Activated T-cell treated with anti-CD3 and anti-CD28 coated beads, Interleukin-2, amount 50 U/mL, for 4 hours (primary cell): ENCODE measurements at regions not wholly inside any gene's neighbourhood (a gene's known extent, or its start where the extent isn't known, plus 50 kb on each side); places are given as distances from the start of the nearest gene placed in this dataset.

Source experiments
- ATAC-seq, 2 donors: fragments of 200-7000 bp; cut with Tn5 transposase; one replicate each; pipeline ENCODE4 v1.10.0; 2021
- DNase-seq: peaks from one replicate; pipeline ENCODE4 v3.0.0-alpha.2; 2020
- H3K27me3 Mint-ChIP-seq: one replicate; pipeline ENCODE4 v1.8.0; 2021; ENCODE audit warnings: low read depth, mixed read lengths
- H3K36me3 Mint-ChIP-seq: one replicate; pipeline ENCODE4 v1.8.0; 2022; ENCODE audit warnings: mixed read lengths; ENCODE audit not compliant: insufficient read depth
- H3K4me1 Mint-ChIP-seq: one replicate; pipeline ENCODE4 v1.8.0; 2021; ENCODE audit warnings: low read depth, mixed read lengths
- H3K4me3 Mint-ChIP-seq: one replicate; pipeline ENCODE4 v1.8.0; 2021; ENCODE audit warnings: mild to moderate bottlenecking, moderate library complexity, mixed read lengths
- H3K9me3 Mint-ChIP-seq: one replicate; pipeline ENCODE4 v1.8.0; 2021; ENCODE audit warnings: mixed read lengths

DNA sequence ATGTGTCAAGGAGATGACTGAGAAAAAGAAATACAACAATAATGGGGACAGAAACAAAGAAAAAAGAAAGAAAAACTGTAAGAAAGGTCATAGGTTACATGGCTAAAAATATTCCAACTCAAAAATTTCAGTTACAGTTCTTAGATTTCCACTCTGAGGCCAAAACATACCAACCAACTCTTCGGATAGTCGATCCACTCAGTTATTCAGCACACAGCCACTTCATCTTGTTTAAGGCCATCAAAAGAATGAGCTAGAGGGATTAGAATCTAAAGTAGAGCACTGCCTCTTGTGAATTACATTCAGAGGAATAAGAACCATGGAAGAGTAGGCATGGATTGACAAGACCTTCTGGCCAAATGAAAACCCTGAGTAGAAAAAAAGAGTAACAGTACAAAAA lies 277.0 kb downstream of the MRPL39 start:
- ATAC-seq: no peak
- H3K9me3 Mint-ChIP-seq: peaks cover 6% of the 10 kb centered on the region
- no peaks in the 10 kb centered on the region for H3K27me3 Mint-ChIP-seq
- no peaks in the 10 kb centered on the region for H3K36me3 Mint-ChIP-seq
- H3K4me1 Mint-ChIP-seq: no peaks in the 10 kb centered on the region
- no peak overlapping the region for H3K4me3 Mint-ChIP-seq
- no peak for DNase-seq

GRCh38 chr21:25329227-25329825 lies 278.0 kb downstream of the MRPL39 start:
- no peaks in the 10 kb centered on the region for H3K4me1 Mint-ChIP-seq
- no peaks in the 10 kb centered on the region for H3K36me3 Mint-ChIP-seq
- peaks cover 2% of the 10 kb centered on the region for H3K27me3 Mint-ChIP-seq
- H3K4me3 Mint-ChIP-seq: no peak overlapping the region
- ATAC-seq (no peak), DNase-seq (no peak)
- peaks cover 3% of the 10 kb centered on the region for H3K9me3 Mint-ChIP-seq

DNA sequence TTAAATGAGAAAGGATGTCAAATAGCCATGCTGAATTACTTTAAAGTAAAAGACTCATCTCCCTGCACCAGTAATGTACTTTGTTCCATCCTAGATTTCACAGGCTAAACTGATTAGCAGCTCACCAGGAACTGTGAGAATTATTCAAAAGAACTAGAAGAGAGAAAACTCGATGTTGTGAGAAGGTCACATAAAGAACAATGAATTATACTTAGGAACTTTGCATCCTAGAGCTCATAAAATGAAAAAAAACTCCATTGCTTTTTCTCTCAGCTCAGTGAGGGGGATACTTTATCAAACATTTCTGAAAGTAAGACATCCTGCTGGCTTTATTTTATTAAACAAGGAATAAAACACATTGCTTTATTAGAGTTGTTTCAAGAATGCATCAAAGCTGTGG lies 278.5 kb downstream of the MRPL39 start:
- no peak for ATAC-seq
- peaks cover 2% of the 10 kb centered on the region for H3K27me3 Mint-ChIP-seq

GRCh38 chr21:25326181-25326580 lies 281.1 kb downstream of the MRPL39 start:
- Mint-ChIP-seq H3K36me3 (no peaks in the 10 kb centered on the region), H3K4me3 (no peak overlapping the region), H3K4me1 (no peaks in the 10 kb centered on the region), H3K27me3 (peaks cover 3% of the 10 kb centered on the region), H3K9me3 (no peaks in the 10 kb centered on the region)
- no peak for DNase-seq
- no peak for ATAC-seq

More for the DNA sequence above, 278.5 kb downstream of the MRPL39 start:
- no peaks in the 10 kb centered on the region for H3K4me1 Mint-ChIP-seq
- H3K36me3 Mint-ChIP-seq: no peaks in the 10 kb centered on the region
- H3K4me3 Mint-ChIP-seq: no peak overlapping the region
- H3K9me3 Mint-ChIP-seq: no peaks in the 10 kb centered on the region
- no peak for DNase-seq

DNA sequence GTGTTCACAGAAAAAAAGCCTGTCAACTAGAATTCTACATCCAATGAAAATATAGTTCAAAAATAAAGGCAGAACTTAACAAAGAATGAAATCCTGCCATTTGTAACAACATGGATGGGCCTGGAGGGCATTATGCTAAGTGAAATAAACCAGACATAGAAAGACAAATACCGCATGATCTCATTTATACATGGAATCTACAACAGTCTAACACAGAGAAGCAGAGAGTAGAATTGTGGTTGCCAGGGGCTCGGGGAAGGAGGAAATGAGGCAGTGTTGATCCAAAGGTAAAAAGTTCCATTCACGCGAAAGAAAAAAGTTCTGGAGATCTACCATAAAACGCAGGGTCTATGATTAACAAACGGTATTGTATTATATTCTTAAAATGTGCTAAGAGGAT lies 282.6 kb downstream of the MRPL39 start:
- no peaks in the 10 kb centered on the region for H3K36me3 Mint-ChIP-seq
- ATAC-seq (no peak), DNase-seq (no peak)
- H3K27me3 Mint-ChIP-seq: peaks cover 3% of the 10 kb centered on the region
- no peaks in the 10 kb centered on the region for H3K4me1 Mint-ChIP-seq
- no peaks in the 10 kb centered on the region for H3K9me3 Mint-ChIP-seq
- H3K4me3 Mint-ChIP-seq: no peak overlapping the region

GRCh38 chr21:25323356-25323949 lies 283.8 kb downstream of the MRPL39 start:
- no peaks in the 10 kb centered on the region for H3K4me1 Mint-ChIP-seq
- H3K27me3 Mint-ChIP-seq: peaks cover 3% of the 10 kb centered on the region
- no peak for DNase-seq
- H3K4me3 Mint-ChIP-seq: no peak overlapping the region
- ATAC-seq: no peak
- H3K9me3 Mint-ChIP-seq: no peaks in the 10 kb centered on the region
- no peaks in the 10 kb centered on the region for H3K36me3 Mint-ChIP-seq

DNA sequence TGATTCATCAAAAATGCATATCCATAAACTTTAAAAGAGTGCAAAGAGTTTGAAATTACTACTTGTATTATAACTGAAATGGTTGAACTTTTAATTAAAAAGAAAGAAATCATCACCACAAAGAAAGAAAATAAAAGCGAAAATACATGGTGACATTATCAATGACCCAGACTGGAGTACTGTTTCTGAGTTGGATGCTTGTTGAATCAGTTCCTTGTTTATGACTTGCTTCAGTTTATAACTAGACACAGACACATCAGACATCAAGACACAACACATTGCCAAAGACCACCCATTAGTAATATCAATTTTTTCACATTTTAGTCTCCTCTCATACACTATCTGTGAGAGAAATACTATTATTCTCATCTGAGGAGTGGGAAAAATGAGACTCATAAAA lies 293.0 kb downstream of the MRPL39 start:
- Mint-ChIP-seq H3K9me3 (peaks cover 6% of the 10 kb centered on the region), H3K4me1 (no peaks in the 10 kb centered on the region), H3K27me3 (no peaks in the 10 kb centered on the region), H3K4me3 (no peak overlapping the region), H3K36me3 (no peaks in the 10 kb centered on the region)
- ATAC-seq: no peak
- DNase-seq: no peak

DNA sequence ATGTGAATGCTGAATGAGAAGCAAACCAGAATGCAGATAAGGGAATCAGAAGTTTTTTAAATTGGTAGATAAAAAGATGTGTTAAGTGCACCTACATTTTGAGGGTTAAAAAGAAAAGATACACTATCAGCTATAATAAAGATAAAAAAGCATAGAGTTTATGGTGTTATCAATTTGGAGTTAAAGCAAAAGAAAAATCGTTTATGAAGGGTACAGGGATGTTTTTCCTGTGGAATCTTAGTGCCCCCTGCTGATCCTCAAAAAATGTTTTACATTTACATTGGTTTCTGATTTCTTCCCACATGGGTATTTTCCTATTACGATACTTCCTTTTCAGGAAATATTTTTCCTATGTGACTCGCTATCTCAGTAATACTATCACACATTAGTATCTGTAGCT lies 293.5 kb downstream of the MRPL39 start:
- Mint-ChIP-seq H3K27me3 (no peaks in the 10 kb centered on the region), H3K9me3 (peaks cover 10% of the 10 kb centered on the region), H3K4me1 (no peaks in the 10 kb centered on the region), H3K36me3 (no peaks in the 10 kb centered on the region), H3K4me3 (no peak overlapping the region)
- DNase-seq (no peak), ATAC-seq (no peak)

DNA sequence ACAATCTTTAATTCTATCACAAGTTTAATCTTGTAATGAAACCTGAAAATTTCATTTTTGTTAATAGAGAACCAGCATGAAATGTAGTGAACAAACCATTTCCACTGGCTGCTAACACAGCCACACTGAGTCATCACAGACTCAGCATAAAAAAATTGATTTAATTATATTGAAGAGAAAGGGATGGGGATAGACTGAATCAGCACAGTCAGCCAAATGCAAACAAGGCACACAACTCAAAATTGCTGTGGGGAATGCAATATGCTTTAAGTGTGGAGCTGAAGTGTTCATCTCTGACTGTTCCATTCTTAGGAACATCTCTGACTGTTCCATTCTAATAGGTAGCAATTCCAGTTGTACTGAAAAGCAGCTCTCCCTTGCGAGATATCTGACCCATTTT lies 299.8 kb downstream of the MRPL39 start:
- no peak overlapping the region for H3K4me3 Mint-ChIP-seq
- DNase-seq (no peak), ATAC-seq (no peak)
- no peaks in the 10 kb centered on the region for H3K4me1 Mint-ChIP-seq
- no peaks in the 10 kb centered on the region for H3K27me3 Mint-ChIP-seq
- no peaks in the 10 kb centered on the region for H3K36me3 Mint-ChIP-seq
- H3K9me3 Mint-ChIP-seq: peaks cover 10% of the 10 kb centered on the region

DNA sequence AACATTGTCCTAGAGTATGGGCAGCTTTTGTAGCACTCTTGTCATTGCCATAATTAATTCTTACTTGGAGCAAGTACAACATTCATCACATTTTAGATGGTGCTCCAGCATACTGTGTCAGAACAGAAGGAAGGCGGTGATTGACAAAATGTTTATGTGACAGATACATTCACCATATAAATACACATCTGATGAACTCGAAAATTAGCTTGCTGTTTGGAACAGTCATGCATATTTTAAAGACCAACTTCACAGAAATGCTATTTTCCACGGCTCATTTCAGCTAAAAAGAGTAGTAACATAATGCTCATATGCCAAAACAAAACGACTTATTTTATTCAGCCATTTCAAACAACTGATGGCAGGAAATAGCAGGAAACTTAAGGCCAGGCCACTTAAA lies 302.7 kb downstream of the MRPL39 start:
- DNase-seq (no peak), ATAC-seq (no peak)
- H3K9me3 Mint-ChIP-seq: peaks cover 8% of the 10 kb centered on the region
- H3K4me1 Mint-ChIP-seq: peaks cover 3% of the 10 kb centered on the region
- no peak overlapping the region for H3K4me3 Mint-ChIP-seq
- H3K27me3 Mint-ChIP-seq: peaks cover 2% of the 10 kb centered on the region
- no peaks in the 10 kb centered on the region for H3K36me3 Mint-ChIP-seq

GRCh38 chr21:25300632-25301031 lies 306.6 kb downstream of the MRPL39 start:
- H3K27me3 Mint-ChIP-seq: peaks cover 2% of the 10 kb centered on the region
- ATAC-seq: no peak
- H3K9me3 Mint-ChIP-seq: no peaks in the 10 kb centered on the region
- H3K36me3 Mint-ChIP-seq: no peaks in the 10 kb centered on the region
- no peak overlapping the region for H3K4me3 Mint-ChIP-seq
- H3K4me1 Mint-ChIP-seq: peaks cover 5% of the 10 kb centered on the region
- DNase-seq: no peak

- Mint-ChIP-seq H3K36me3 (no peaks in the 10 kb centered on the region), H3K4me3 (no peak overlapping the region), H3K27me3 (peaks cover 2% of the 10 kb centered on the region), H3K9me3 (no peaks in the 10 kb centered on the region), H3K4me1 (peaks cover 5% of the 10 kb centered on the region)
- ATAC-seq (peak in 1 of 2 donors; percentile 59), DNase-seq (no peak)
These were observed 308.5 kb downstream of the MRPL39 start for GRCh38 chr21:25298512-25299491.

DNA sequence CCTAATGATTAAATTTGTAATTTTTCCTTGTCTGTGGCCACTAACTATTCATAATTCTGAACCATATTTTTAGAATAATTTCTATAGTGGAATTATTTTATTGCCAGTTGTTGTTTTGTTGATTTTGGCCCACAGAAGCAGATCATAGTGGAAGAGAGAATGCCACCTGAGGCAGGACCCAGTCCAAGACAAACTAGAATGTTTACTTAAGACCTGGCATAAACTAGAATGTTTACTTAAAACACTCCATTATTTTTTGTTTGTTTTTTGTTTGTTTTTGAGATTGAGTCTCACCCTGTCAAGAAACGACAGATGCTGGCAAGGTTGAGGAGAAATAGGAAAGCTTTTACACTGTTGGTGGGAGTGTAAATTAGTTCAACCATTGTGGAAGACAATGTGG lies 310.2 kb downstream of the MRPL39 start:
- H3K9me3 Mint-ChIP-seq: no peaks in the 10 kb centered on the region
- H3K27me3 Mint-ChIP-seq: peaks cover 2% of the 10 kb centered on the region
- H3K4me1 Mint-ChIP-seq: peaks cover 5% of the 10 kb centered on the region
- DNase-seq (no peak), ATAC-seq (no peak)
- H3K36me3 Mint-ChIP-seq: no peaks in the 10 kb centered on the region
- H3K4me3 Mint-ChIP-seq: no peak overlapping the region

GRCh38 chr21:25296252-25296651 lies 311.0 kb downstream of the MRPL39 start:
- Mint-ChIP-seq H3K9me3 (no peaks in the 10 kb centered on the region), H3K4me3 (no peak overlapping the region), H3K4me1 (peaks cover 5% of the 10 kb centered on the region), H3K36me3 (no peaks in the 10 kb centered on the region), H3K27me3 (peaks cover 2% of the 10 kb centered on the region)
- ATAC-seq (no peak), DNase-seq (no peak)

- ATAC-seq (no peak), DNase-seq (no peak)
- no peak overlapping the region for H3K4me3 Mint-ChIP-seq
- H3K4me1 Mint-ChIP-seq: no peaks in the 10 kb centered on the region
- no peaks in the 10 kb centered on the region for H3K9me3 Mint-ChIP-seq
- H3K36me3 Mint-ChIP-seq: no peaks in the 10 kb centered on the region
- H3K27me3 Mint-ChIP-seq: no peaks in the 10 kb centered on the region
These were observed 314.9 kb downstream of the MRPL39 start for GRCh38 chr21:25292396-25292795.
